ENCODE measurements at regions not wholly inside any gene's neighbourhood (a gene's known extent, or its start where the extent isn't known, plus 50 kb on each side); places are given as distances from the start of the nearest gene placed in this dataset.

DNA sequence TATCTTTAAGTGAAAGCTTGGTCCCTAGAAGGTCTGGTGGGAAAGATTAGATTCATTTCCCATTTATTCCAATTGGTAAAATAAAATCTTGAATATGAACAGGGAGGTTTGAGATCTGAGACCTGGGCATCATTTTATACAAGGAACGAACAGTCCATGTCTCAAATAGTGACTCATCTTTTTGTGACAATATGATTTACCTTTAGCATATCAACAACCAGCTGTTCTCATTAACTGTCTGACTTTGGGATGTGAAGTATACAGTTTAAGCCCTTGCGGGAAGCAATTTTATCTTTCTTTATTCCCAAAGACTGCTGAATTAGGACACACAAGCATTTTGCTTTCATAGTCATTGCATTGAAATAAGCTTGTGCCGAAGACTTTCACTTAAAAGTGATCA, 691.6 kb downstream of the ETS1 start:
- no peak for TF ChIP-seq POLR2A (IDR thresholded peaks at IDR 0.05)
- TF ChIP-seq, protein P1, sequence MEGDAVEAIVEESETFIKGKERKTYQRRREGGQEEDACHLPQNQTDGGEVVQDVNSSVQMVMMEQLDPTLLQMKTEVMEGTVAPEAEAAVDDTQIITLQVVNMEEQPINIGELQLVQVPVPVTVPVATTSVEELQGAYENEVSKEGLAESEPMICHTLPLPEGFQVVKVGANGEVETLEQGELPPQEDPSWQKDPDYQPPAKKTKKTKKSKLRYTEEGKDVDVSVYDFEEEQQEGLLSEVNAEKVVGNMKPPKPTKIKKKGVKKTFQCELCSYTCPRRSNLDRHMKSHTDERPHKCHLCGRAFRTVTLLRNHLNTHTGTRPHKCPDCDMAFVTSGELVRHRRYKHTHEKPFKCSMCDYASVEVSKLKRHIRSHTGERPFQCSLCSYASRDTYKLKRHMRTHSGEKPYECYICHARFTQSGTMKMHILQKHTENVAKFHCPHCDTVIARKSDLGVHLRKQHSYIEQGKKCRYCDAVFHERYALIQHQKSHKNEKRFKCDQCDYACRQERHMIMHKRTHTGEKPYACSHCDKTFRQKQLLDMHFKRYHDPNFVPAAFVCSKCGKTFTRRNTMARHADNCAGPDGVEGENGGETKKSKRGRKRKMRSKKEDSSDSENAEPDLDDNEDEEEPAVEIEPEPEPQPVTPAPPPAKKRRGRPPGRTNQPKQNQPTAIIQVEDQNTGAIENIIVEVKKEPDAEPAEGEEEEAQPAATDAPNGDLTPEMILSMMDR (IDR thresholded peaks at IDR 0.05): no peak

All from prostate gland (tissue), 2 donors.